ENCODE measurements at regions not wholly inside any gene's neighbourhood (a gene's known extent, or its start where the extent isn't known, plus 50 kb on each side); places are given as distances from the start of the nearest gene placed in this dataset.

GRCh38 chr7:145497911-145498525 is 618.6 kb upstream of the CNTNAP2 start (continued):
- TF ChIP-seq BCL11A (IDR thresholded peaks at IDR 0.05; ENCODE audit: low read depth in 2 of 2, low read length in 2 of 2) (no peak), RNF2 (IDR thresholded peaks at IDR 0.05; ENCODE audit: borderline replicate concordance, low read depth, low read length, missing control alignments, poor library complexity, severe bottlenecking) (no peak), HDAC6 (IDR thresholded peaks at IDR 0.05; ENCODE audit: low read depth, low read length) (no peak), KDM5A (IDR thresholded peaks at IDR 0.05; ENCODE audit: low read length) (no peak), SP4 (IDR thresholded peaks at IDR 0.05; ENCODE audit: low read length) (no peak)
